SK-N-SH (cell line): ENCODE measurements at regions not wholly inside any gene's neighbourhood (a gene's known extent, or its start where the extent isn't known, plus 50 kb on each side); places are given as distances from the start of the nearest gene placed in this dataset.

ENCODE experiments used
- EZH2phosphoT487 ChIP-seq: fragments of 200-600 bp; sonication (generic); IDR thresholded peaks from 2 replicates; pipeline ENCODE4 v1.6.1; 2017; ENCODE audit warnings: low read depth, mixed run types, mild to moderate bottlenecking, antibody characterized with exemption, moderate library complexity, borderline replicate concordance
- POLR2AphosphoS5 ChIP-seq: IDR thresholded peaks from 2 replicates; pipeline ENCODE4 v1.6.1; 2012; ENCODE audit warnings: low read depth, low read length
- TF ChIP-seq, protein P1 (sequence below): fragments of 200-600 bp; sonication (generic); IDR thresholded peaks from 2 replicates; pipeline ENCODE4 v1.6.1; 2017; ENCODE audit warnings: antibody characterized with exemption, mild to moderate bottlenecking, moderate library complexity

DNA sequence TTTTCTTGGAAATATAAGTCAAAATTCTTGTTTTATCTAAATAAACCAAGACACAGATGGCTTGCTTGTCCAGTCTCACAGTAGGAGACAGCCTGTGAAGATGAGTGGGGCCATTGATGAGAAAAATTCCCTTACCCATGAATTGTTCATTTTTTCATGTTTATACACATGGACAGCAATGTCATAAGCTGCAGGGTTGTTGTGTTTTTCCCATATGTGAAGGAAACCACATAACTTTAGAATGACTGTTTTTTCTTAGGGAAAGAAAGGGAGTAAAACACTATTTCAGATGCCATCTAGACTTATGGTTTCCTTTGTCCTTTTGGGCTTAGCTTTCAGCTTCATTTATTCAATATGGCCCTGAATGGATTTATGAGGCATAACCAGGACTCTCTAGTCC is 622.5 kb upstream of the NR5A2 start:
- TF ChIP-seq, protein P1, sequence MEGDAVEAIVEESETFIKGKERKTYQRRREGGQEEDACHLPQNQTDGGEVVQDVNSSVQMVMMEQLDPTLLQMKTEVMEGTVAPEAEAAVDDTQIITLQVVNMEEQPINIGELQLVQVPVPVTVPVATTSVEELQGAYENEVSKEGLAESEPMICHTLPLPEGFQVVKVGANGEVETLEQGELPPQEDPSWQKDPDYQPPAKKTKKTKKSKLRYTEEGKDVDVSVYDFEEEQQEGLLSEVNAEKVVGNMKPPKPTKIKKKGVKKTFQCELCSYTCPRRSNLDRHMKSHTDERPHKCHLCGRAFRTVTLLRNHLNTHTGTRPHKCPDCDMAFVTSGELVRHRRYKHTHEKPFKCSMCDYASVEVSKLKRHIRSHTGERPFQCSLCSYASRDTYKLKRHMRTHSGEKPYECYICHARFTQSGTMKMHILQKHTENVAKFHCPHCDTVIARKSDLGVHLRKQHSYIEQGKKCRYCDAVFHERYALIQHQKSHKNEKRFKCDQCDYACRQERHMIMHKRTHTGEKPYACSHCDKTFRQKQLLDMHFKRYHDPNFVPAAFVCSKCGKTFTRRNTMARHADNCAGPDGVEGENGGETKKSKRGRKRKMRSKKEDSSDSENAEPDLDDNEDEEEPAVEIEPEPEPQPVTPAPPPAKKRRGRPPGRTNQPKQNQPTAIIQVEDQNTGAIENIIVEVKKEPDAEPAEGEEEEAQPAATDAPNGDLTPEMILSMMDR: no peak
- no peak for TF ChIP-seq POLR2AphosphoS5
- no peak for TF ChIP-seq EZH2phosphoT487
